LoVo (cell line): ENCODE measurements at regions not wholly inside any gene's neighbourhood (a gene's known extent, or its start where the extent isn't known, plus 50 kb on each side); places are given as distances from the start of the nearest gene placed in this dataset.

Experiments used
- DNase-seq: peaks from one replicate; pipeline ENCODE4 v3.0.0-alpha.2; 2016; ENCODE audit warnings: low spot score

- no peak for DNase-seq
Measured at GRCh38 chr9:121550041-121550440, 50.4 kb upstream of the GGTA1 start.

DNA sequence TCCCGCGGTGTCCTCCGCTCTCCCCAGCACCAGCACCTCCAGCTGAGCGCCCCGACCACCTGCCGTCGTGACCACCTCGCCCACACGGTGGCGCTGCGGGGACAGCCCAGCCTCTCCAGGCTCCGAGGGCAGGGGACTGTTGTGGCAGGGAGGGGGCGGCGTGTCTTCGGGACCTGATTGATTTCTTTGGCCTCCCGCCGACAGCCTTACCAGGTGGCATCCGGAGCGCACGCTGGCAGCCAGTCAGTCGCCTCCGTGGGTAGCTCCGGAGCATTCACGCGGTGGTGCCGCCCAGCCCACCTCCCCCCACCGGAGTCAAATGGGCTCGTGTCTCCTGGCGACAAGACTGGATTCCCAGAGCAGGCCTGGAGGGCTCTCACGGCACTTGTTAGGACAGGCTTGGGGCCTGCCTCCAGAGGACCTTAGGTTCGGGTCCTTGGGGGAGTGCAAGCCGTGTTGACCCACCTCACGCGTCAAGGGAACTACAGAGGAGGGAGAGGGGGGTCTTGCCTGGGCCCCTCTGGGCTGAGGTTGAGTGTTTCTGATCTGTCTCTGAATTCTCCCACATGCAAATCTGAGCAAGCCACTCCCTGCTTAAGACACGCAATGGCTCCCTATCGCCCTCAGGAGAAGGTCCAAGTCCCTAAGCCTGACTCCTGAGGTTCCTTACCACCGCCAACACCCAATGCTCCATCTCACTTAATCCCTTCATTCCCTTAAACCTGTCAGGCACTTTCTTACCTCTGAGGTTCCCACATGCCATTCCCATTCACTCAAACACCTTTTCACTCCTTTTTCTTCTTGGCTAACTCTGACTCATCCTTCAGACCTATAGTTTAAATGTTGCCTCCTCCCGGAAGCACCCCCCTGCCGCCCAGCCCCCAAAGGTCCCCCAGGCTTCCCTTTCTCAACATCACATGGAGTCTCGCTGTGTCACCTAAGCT lies 51.2 kb upstream of the GGTA1 start:
- peak; percentile 64 for DNase-seq

DNA sequence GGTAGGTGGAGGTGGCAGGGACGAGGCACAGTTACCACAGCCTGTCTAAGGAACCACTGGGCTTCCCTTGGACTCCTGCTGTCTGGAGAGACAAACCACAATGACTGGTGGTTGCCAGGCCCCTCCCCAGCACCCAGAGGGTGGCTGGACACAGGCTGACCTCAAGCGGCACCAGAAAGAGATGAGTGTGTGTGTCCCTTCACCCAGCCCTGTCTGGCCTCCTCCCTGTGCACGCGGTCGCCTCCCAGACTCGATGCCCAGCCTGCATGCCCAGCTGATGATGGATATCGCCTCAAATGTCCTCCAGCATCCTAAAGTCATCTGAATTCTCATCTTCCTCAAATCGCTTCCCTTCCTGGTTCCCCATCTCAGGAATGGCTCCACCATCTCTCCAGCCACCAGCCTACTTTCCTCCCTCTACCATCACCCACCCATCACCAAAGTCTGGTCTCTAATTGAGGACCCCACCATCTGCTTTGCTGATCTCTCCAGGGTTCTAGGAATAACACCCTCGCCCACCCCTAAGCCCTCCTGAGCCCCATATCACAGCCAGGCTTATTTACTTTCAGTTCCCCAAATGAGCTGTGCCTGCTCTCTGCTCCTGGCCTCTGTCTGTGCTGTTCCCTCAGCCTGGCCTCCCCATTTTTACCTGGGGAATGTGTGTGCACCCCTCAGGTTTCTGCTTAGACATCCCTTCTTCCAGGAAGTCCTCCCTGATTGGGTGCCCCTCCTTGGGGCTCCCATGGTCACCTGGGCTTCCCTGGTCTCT lies 52.5 kb upstream of the GGTA1 start:
- DNase-seq, result no peak

DNA sequence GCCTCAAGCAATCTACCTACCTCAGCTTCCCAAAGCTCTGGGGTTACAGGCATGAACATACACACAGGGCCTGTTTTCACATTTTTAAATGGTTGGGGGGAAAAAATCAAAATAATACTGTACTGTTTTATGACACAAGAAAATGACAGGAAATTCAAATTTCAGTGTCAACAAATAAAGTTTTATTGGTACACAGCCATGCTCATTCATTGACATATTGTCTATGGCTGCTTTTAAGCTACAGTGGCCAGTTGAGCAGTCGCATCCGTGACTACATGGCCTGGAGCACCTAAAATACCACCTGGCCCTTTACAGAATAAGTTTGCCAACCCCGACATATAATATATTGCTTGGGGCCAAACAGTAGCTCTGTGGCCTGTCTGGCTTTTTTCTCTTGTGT lies 56.4 kb upstream of the GGTA1 start:
- no peak for DNase-seq

GRCh38 chr9:121556580-121556979 lies 56.9 kb upstream of the GGTA1 start:
- no peak for DNase-seq

GRCh38 chr9:121557581-121558447 lies 58.2 kb upstream of the GGTA1 start:
- DNase-seq, result no peak

DNA sequence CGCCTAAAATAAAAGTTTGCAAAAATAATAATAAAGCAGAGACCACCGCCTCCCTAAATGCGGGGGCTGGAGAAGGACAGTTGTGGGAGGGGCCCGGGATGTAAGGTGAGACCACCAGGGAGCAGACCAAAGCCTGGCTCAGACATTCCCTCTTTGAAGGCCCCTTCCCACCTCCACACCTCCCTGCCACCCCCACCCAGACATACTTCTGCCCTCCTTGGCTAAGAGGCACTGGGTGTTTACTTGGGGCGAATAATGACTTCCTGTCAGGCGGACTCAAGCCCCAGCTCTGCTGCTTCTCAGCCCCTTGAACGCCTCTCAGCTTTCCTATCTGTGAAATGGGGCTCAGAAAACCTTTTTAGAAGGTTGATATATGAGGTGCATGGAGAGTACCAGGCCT lies 58.8 kb upstream of the GGTA1 start:
- no peak for DNase-seq

- no peak for DNase-seq
Measured at GRCh38 chr9:121559183-121559582, 59.5 kb upstream of the GGTA1 start.

- DNase-seq, result no peak
Measured at GRCh38 chr9:121560921-121561320, 61.3 kb upstream of the GGTA1 start.

DNA sequence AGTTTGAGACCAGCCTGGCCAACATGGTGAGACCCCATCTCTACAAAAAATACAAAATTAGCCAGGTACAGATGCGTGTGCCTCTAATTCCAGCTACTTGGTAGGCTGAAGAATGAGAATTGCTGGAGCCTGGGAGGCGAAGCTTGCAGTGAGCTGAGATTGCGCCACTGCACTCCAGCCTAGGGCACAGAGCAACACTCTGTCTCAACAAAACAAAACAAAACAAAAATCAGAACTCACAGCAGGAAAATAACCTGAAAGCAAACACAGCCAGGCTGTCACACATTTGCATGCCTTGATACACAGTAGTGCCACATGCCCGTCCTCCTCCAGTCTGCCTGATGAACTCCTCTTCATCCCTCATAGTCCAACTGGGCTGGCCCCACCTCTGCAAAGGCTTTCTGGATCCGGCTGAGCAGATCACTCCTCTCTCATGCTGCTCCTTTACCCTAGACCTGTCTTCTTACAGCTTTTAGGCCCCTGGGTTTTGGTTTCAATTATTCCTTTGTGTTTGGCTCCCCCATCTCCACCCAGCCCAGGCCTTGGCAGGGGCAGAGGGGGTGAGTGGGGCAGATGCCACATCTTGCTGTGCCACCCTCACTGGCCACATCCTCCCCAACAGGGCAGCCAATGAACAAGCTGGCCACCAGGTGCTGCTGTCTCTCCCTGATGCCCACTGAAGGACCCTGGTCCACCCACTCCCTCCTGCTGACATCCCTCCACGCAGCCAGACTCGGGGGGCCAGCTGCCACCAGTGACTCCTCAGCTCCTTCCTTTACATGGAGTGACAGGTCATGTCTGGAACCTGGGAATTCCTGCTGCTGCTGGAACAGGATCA lies 62.0 kb upstream of the GGTA1 start:
- DNase-seq, result no peak

DNA sequence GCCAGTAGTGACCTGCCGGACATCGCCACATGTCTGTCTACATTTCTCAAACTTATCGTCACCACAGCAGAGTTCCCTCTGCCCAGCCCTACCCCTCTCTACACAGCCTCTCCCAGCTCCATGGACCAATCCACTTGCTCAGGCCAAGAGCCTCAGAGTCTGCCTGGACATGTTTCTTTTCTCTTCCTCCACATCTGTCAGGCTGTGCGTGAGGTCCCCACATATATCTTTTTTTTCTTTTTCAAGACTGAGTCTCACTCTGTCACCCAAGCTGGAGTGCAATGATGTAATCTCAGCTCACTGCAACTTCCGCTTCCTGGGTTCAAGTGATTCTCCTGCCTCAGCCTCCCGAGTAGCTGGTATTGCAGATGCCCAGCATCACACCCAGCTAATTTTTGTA lies 62.7 kb upstream of the GGTA1 start:
- no peak for DNase-seq

DNA sequence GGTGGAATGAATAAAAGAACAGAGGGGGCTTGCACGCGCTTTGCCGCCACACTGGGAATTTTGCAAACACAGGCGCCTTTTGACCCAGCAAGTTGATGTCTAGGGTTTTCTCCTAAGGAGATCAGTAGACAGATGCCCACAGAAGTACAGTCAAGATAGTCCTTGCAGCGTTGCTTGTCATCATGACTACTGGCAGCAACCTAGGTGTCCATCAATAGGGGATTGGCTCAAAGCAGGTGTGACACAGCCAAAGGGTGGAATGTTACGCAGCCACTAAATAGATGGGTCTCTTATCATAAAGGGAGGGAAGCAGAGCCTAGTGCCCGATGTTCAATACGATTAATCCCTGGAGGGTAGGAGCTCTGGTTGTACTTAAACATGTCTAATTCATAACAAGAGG lies 63.8 kb upstream of the GGTA1 start:
- DNase-seq, result no peak

DNA sequence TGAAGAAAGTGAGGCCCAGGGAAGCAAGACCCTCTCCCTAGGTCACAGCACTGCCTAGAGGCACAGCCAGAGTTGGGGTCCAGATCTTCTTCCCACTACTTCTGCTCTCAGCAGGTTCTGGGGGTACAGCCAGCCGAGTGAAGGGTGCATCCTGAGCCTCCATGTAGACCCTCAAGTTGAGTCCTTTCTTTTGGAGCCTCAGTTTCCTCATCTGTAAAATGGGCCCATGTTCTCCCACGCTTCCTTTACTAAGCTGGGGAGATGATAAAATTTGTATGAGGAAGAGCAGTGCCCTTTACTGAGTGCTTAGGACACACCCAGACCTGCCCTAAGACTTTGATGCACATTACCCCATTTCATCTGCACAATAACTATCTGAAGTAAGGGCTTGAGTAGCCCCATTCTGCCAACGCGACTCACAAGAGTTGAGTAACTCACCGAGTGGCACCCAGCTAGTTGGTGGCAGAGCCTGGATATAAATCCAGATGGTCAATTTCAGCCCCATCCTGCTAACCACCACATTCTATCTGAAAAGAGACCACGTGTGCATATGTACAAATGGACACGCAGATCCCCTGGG lies 64.3 kb upstream of the GGTA1 start:
- no peak for DNase-seq

DNA sequence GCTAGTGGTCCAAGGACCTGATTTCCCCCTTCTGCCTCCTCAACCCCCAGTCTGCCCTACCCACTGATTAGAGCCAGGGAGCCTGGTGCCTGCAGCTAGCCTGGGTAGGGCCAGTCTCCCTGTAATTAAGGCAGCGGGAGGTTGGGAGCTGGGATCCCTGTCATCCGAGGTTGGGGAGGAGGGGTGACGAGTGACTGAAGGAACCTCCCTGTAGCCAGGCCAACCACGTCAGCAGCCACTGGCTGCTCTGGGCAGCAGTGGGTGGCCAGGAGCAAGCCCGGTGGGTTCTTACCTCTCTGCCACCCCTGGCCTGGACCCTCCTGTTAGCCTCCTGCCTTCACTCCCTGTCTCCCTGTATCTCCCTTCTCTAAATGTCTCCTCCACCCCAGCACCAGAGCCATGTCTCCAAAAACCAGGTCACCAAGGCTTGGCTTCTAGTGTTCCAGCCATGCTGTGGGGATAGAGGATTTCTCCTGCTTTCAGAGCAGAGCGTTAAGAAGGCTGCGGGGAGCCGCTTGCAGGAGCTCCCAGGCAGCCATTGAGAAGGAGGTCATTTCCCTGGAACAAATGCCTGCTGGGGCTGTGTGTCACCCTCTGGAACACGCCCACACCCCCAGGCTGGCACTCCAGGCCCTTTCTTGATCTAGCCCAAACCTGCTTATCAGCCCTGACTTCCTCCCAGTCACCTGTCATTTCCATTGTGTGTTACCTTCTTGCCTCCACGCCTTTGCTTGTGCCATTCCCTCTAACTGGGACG lies 65.0 kb upstream of the GGTA1 start:
- no peak for DNase-seq

GRCh38 chr9:121566481-121567465 lies 67.1 kb upstream of the GGTA1 start:
- no peak for DNase-seq

GRCh38 chr9:121567500-121568342 lies 68.1 kb upstream of the GGTA1 start:
- no peak for DNase-seq

- DNase-seq, result no peak
Measured at GRCh38 chr9:121568343-121569265, 69.0 kb upstream of the GGTA1 start.
